Esophagus squamous epithelium (tissue), 5 donors: ENCODE measurements at regions not wholly inside any gene's neighbourhood (a gene's known extent, or its start where the extent isn't known, plus 50 kb on each side); places are given as distances from the start of the nearest gene placed in this dataset.
"Not testable (repeated sequence)": the region's sequence is repeated elsewhere in the genome, so short reads cannot be mapped to it uniquely, and the experiment has no call there.

Experiments used
- DNase-seq: peaks from one replicate; lab custom pipeline; 2025; lab: John Stamatoyannopoulos, UW
- H3K27ac ChIP-seq, 4 donors: fragments of 200-600 bp; sonication (generic); one replicate each; pipeline ENCODE4 v1.5.1; 2016 to 2019; ENCODE audit warnings: mild to moderate bottlenecking in 1 of 4
- H3K27me3 ChIP-seq, 4 donors: fragments of 200-600 bp; sonication (generic); 1 replicate in 3 of 4; 2 replicates in 1 of 4; pipeline versions ENCODE4 v1.5.1 to v1.6.0; 2017 to 2021; ENCODE audit warnings: antibody characterized with exemption in 1 of 4
- H3K36me3 ChIP-seq, 3 donors: fragments of 200-600 bp; sonication (generic); one replicate each; pipeline ENCODE4 v1.5.1; 2016 to 2019
- H3K4me1 ChIP-seq, 3 donors: fragments of 200-600 bp; sonication (generic); one replicate each; pipeline ENCODE4 v1.5.1; 2017 to 2019
- H3K4me3 ChIP-seq, 4 donors: fragments of 200-600 bp; sonication (generic); 1 replicate in 3 of 4; 2 replicates in 1 of 4; pipeline ENCODE4 v1.5.1; 2016 to 2019; ENCODE audit warnings: mild to moderate bottlenecking in 2 of 4, moderate library complexity in 1 of 4
- H3K9me3 ChIP-seq, 3 donors: fragments of 200-600 bp; sonication (generic); one replicate each; pipeline ENCODE4 v1.5.1; 2016 to 2019
- POLR2A ChIP-seq, 4 donors: fragments of 450-650 bp; IDR thresholded peaks; one replicate each; pipeline ENCODE4 v1.6.1; 2017; ENCODE audit warnings: antibody characterized with exemption in 4 of 4, mild to moderate bottlenecking in 4 of 4, moderate library complexity in 3 of 4
- WGBS, 2 donors: methylation state at CpG; one replicate each; pipeline ENCODE4 v1.1.5; 2018; 5-methylcytosine and 5-hydroxymethylcytosine counted together
- intact Hi-C: fragments of 100-400 bp; cut with DNase I; formaldehyde crosslinking; loops from one replicate; pipeline ENCODE4 v1.15.0; 2022
- TF ChIP-seq, protein P1 (sequence below), 6 experiments: fragments of 450-650 bp in 4 of 6; fragments of 200-600 bp in 2 of 6; sonication (generic) in 2 of 6; IDR thresholded peaks; one replicate each; pipeline ENCODE4 v1.5.1; 2016 to 2019; ENCODE audit warnings: antibody characterized with exemption in 6 of 6, mild to moderate bottlenecking in 4 of 6, moderate library complexity in 4 of 6
- donor health status: DM: yes; HTN: yes; CAD: no.

DNA sequence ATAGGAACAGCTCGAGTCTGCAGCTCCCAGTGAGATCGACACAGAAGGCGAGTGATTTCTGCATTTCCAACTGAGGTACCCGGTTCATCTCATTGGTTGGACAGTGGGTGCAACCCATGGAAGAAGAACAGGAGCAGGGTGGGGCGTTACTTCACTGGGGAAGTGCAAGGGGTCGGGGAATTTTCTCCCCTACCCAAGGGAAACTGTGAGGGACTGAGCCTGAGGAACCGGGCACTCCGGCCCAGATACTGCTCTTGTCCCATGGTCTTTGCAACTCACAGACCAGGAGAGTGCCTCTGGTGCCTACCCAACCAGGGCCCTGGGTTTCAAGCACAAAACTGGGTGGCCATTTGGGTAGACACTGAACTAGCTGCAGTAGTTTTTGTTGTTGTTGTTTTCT, 307.1 kb downstream of the AMY1C start:
- no peak overlapping the region for H3K4me3 ChIP-seq
- no peak for DNase-seq
- H3K27me3 ChIP-seq, result no peaks in the 10 kb centered on the region
- H3K36me3 ChIP-seq, result no peaks in the 10 kb centered on the region
- no peaks in the 10 kb centered on the region for H3K4me1 ChIP-seq
- TF ChIP-seq POLR2A (IDR thresholded peaks at IDR 0.05), result no peak
- TF ChIP-seq, protein P1, sequence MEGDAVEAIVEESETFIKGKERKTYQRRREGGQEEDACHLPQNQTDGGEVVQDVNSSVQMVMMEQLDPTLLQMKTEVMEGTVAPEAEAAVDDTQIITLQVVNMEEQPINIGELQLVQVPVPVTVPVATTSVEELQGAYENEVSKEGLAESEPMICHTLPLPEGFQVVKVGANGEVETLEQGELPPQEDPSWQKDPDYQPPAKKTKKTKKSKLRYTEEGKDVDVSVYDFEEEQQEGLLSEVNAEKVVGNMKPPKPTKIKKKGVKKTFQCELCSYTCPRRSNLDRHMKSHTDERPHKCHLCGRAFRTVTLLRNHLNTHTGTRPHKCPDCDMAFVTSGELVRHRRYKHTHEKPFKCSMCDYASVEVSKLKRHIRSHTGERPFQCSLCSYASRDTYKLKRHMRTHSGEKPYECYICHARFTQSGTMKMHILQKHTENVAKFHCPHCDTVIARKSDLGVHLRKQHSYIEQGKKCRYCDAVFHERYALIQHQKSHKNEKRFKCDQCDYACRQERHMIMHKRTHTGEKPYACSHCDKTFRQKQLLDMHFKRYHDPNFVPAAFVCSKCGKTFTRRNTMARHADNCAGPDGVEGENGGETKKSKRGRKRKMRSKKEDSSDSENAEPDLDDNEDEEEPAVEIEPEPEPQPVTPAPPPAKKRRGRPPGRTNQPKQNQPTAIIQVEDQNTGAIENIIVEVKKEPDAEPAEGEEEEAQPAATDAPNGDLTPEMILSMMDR (IDR thresholded peaks at IDR 0.05), result no peak
- H3K9me3 ChIP-seq, result no peaks in the 10 kb centered on the region
- WGBS, 2 donors, result 56 to 81% methylated on average over 6 to 7 of the region's 8 CpGs
- intact Hi-C loops, result no loop called here
- H3K27ac ChIP-seq, result no peak overlapping the region

DNA sequence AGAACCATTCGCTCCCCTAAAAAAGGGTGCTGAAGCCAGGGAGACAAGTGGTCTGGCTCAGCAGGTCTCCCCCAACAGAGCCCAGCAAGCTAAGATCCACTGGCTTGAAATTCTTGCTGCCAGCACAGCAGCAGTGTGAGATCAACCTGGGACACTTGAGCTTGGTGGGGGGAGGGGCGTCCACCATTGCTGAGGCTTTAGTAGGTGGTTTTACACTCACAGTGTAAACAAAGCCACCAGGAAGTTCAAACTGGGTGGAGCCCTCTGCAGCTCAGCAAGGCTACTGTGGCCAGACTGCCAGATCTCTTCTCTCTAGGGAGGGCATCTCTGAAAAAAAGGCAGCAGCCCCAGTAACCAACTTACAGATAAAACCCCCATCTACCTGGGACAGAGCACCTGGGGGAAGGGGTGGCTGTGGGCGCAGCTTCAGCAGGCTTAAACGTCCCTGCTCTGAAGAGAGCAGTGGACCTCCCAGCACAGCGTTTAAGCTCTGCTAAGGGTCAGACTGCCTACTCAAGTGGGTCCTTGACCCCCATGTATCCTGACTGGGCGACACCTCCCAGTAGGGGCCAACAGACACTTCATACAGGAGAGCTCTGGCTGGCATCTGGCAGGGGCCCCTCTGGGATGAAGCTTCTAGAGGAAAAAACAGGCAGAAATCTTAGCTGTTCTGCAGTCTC, 307.7 kb downstream of the AMY1C start:
- intact Hi-C loops, H3K36me3 ChIP-seq, H3K4me3 ChIP-seq, H3K9me3 ChIP-seq, H3K4me1 ChIP-seq, H3K27ac ChIP-seq, DNase-seq, H3K27me3 ChIP-seq: not testable (repeated sequence)
- 48 to 53% methylated on average over 3 to 4 of the region's 6 CpGs for WGBS, 2 donors

DNA sequence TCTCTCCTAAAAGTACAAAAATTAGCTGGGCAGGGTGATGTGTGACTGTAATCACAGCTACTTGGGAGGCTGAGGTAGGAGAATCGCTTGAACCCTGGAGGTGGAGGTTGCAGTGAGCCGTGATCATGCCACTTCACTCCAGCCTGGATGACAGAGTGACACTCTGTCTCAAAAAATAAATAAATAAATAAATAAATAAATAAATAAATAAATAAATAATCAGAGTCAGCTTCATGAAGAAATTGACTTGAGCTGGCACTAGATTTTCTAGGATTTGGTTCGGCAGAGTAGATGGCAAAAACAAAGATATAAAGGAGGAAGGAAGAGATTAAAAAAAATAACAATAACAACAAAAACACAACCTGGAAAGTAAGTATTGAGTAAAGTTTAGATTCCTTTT, 311.9 kb downstream of the AMY1C start:
- H3K27ac ChIP-seq, H3K27me3 ChIP-seq, H3K36me3 ChIP-seq, intact Hi-C loops, H3K9me3 ChIP-seq, H3K4me1 ChIP-seq, DNase-seq, H3K4me3 ChIP-seq: not testable (repeated sequence)
- 76 to 81% methylated on average over 3 of the region's 3 CpGs for WGBS, 2 donors

DNA sequence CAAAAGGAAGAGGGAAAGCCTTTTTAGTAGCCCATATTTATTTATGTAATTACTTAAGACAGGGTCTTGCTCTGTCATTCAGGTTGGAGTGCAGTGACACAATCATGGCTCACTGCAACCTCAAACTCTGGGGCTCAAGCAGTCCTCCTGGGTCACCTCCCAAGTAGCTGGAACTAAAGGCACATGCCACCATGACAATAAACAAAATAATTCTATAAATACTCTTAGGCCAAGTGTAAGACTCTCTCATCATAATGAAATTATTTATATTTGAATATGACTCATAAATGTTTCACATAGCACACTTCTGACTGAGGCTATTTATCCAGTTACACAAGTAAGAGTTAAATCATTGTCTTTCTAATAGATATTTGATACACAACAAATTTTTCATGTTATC, 314.7 kb downstream of the AMY1C start:
- H3K27me3 ChIP-seq, result no peaks in the 10 kb centered on the region
- H3K36me3 ChIP-seq, result no peaks in the 10 kb centered on the region
- DNase-seq, result no peak
- no peak for TF ChIP-seq POLR2A (IDR thresholded peaks at IDR 0.05)
- TF ChIP-seq, protein P1 (IDR thresholded peaks at IDR 0.05), result no peak
- H3K4me3 ChIP-seq, result no peak overlapping the region
- no peak overlapping the region for H3K27ac ChIP-seq
- no peaks in the 10 kb centered on the region for H3K9me3 ChIP-seq
- intact Hi-C loops, result no loop called here
- H3K4me1 ChIP-seq, result no peaks in the 10 kb centered on the region

DNA sequence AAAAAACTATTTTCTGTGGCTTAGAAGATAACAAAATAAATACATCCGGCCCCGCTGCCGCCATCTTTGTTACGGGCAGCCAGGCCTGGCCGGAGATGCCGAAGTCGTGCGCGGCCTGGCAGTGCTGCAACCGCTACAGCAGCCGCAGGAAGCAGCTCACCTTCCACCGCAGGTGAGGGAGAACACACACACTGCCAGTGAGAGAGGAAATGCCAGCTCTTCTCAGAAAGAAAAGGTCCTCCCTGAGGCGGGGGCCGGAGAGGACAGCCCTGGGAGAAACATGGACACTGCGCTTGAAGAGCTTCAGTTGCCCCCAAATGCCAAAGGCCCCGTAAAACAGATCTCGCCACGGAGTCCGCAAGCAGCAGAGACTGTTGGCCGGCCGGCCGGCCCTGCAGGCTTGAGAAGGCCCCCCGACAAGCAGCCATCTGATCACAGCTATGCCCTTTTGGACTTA, 323.2 kb downstream of the AMY1C start:
- H3K27me3 ChIP-seq, result no peaks in the 10 kb centered on the region
- no peaks in the 10 kb centered on the region for H3K9me3 ChIP-seq
- no peak overlapping the region for H3K4me3 ChIP-seq
- 87 to 92% methylated on average over 22 to 23 of the region's 23 CpGs for WGBS, 2 donors
- no peaks in the 10 kb centered on the region for H3K4me1 ChIP-seq
- H3K36me3 ChIP-seq, result no peaks in the 10 kb centered on the region
- intact Hi-C loops, result no loop called here
- TF ChIP-seq POLR2A (IDR thresholded peaks at IDR 0.05), result no peak
- TF ChIP-seq, protein P1 (IDR thresholded peaks at IDR 0.05), result no peak
- no peak overlapping the region for H3K27ac ChIP-seq
- DNase-seq, result no peak

DNA sequence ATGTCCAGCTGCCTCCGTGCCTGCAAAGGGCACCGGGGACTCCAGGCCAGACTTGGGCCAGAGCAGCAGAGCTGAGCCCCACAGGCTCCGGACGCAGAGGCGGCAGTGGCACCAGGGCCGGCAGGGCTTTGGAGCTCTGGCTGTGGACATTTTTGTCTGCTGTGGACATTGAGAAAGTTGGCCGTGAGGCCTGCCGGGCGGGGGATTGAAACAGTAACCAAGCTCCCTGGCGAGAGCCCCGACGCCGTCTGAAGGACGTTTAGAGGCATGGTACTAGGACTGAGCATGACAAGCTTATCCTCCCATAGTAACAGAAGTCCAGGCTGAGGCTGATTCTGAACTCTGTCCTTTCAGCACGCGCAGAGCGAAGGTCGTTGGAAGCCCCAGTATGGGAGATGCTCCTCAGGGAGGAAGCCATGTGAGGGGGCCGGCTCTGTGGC, 323.8 kb downstream of the AMY1C start:
- H3K27ac ChIP-seq, result no peak overlapping the region
- intact Hi-C loops, result no loop called here
- H3K4me1 ChIP-seq, result no peaks in the 10 kb centered on the region
- no peak for DNase-seq
- no peaks in the 10 kb centered on the region for H3K27me3 ChIP-seq
- TF ChIP-seq, protein P1 (IDR thresholded peaks at IDR 0.05), result no peak
- TF ChIP-seq POLR2A (IDR thresholded peaks at IDR 0.05), result no peak
- H3K36me3 ChIP-seq, result no peaks in the 10 kb centered on the region
- whole genome bisulfite sequencing, 2 donors, result 83% methylated on average over 1 of the region's 19 CpGs; no CpG with 5 or more reads in 1 of the 2 donors
- no peak overlapping the region for H3K4me3 ChIP-seq
- no peaks in the 10 kb centered on the region for H3K9me3 ChIP-seq
